IMR-90 (cell line): ENCODE measurements at regions not wholly inside any gene's neighbourhood (a gene's known extent, or its start where the extent isn't known, plus 50 kb on each side); places are given as distances from the start of the nearest gene placed in this dataset.

Source experiments
- MAFK ChIP-seq: IDR thresholded peaks from 2 replicates; pipeline ENCODE4 v1.6.1; 2012; ENCODE audit warnings: low read depth, low read length, improper control_type of control experiment
- MXI1 ChIP-seq: IDR thresholded peaks from 2 replicates; pipeline ENCODE4 v1.6.1; 2012; ENCODE audit warnings: low read depth, mild to moderate bottlenecking, low read length, moderate library complexity, borderline replicate concordance
- POLR2A ChIP-seq: IDR thresholded peaks from 2 replicates; pipeline ENCODE4 v1.6.1; 2012; ENCODE audit warnings: mild to moderate bottlenecking, low read depth, low read length
- RAD21 ChIP-seq: IDR thresholded peaks from 2 replicates; pipeline ENCODE4 v1.6.1; 2012; ENCODE audit warnings: low read length, improper control_type of control experiment
- RCOR1 ChIP-seq: IDR thresholded peaks from 2 replicates; pipeline ENCODE4 v1.6.1; 2012; ENCODE audit warnings: mild to moderate bottlenecking, low read length, improper control_type of control experiment; ENCODE audit not compliant: insufficient replicate concordance
- RFX5 ChIP-seq: IDR thresholded peaks from 2 replicates; pipeline ENCODE4 v1.8.0; 2012; ENCODE audit warnings: low read depth, mild to moderate bottlenecking, low read length, moderate library complexity
- TF ChIP-seq, protein P1 (sequence below): conservative IDR thresholded peaks from 2 replicates; pipeline ENCODE4 v1.5.1; 2012; ENCODE audit warnings: mild to moderate bottlenecking, low read depth, low read length, improper control_type of control experiment
- TF ChIP-seq, protein P2 (sequence below): fragments of 150-350 bp; IDR thresholded peaks from 2 replicates; pipeline ENCODE4 v1.6.1; 2017; ENCODE audit warnings: mild to moderate bottlenecking, antibody characterized with exemption, low read length, low read depth
- TF ChIP-seq, protein P3 (sequence below): fragments of 150-350 bp; IDR thresholded peaks from 2 replicates; pipeline ENCODE4 v1.6.1; 2016; ENCODE audit warnings: low read depth, mild to moderate bottlenecking, low read length, moderate library complexity, borderline replicate concordance

DNA sequence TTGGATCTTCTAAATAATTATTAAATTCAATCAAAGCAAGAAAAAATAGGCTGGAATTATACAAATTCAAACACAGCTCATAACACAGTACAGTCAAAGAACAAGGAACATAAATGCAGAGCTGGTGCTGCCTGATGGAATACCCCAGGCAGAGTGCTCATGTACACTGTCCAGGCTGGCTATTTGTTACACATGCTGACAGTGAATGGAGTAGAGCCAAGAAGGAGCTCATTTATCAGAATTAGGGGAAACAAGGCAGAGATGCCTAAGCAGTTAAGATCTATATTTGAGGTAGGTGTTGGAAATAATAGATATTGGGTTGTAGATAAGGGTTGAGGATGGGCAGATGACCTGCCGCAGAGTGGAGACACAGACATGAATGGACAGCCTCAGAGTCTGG lies 788.2 kb upstream of the ARPP21 start:
- TF ChIP-seq MAFK (no peak), RCOR1 (no peak), POLR2A (no peak), RFX5 (no peak), RAD21 (no peak), MXI1 (no peak)
- TF ChIP-seq, protein P1, sequence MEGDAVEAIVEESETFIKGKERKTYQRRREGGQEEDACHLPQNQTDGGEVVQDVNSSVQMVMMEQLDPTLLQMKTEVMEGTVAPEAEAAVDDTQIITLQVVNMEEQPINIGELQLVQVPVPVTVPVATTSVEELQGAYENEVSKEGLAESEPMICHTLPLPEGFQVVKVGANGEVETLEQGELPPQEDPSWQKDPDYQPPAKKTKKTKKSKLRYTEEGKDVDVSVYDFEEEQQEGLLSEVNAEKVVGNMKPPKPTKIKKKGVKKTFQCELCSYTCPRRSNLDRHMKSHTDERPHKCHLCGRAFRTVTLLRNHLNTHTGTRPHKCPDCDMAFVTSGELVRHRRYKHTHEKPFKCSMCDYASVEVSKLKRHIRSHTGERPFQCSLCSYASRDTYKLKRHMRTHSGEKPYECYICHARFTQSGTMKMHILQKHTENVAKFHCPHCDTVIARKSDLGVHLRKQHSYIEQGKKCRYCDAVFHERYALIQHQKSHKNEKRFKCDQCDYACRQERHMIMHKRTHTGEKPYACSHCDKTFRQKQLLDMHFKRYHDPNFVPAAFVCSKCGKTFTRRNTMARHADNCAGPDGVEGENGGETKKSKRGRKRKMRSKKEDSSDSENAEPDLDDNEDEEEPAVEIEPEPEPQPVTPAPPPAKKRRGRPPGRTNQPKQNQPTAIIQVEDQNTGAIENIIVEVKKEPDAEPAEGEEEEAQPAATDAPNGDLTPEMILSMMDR, result no peak
- TF ChIP-seq, protein P2, sequence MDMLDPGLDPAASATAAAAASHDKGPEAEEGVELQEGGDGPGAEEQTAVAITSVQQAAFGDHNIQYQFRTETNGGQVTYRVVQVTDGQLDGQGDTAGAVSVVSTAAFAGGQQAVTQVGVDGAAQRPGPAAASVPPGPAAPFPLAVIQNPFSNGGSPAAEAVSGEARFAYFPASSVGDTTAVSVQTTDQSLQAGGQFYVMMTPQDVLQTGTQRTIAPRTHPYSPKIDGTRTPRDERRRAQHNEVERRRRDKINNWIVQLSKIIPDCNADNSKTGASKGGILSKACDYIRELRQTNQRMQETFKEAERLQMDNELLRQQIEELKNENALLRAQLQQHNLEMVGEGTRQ, result no peak
- TF ChIP-seq, protein P3, sequence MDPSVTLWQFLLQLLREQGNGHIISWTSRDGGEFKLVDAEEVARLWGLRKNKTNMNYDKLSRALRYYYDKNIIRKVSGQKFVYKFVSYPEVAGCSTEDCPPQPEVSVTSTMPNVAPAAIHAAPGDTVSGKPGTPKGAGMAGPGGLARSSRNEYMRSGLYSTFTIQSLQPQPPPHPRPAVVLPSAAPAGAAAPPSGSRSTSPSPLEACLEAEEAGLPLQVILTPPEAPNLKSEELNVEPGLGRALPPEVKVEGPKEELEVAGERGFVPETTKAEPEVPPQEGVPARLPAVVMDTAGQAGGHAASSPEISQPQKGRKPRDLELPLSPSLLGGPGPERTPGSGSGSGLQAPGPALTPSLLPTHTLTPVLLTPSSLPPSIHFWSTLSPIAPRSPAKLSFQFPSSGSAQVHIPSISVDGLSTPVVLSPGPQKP, result no peak
